ENCODE measurements at regions not wholly inside any gene's neighbourhood (a gene's known extent, or its start where the extent isn't known, plus 50 kb on each side); places are given as distances from the start of the nearest gene placed in this dataset.

- TF ChIP-seq CTCF (IDR thresholded peaks at IDR 0.05): no peak
- TF ChIP-seq POLR2AphosphoS5 (IDR thresholded peaks at IDR 0.05): no peak
- TF ChIP-seq POLR2A (IDR thresholded peaks at IDR 0.05): no peak
Measured at GRCh38 chr2:59779571-59779970, 773.9 kb downstream of the BCL11A start.

Data from transverse colon (tissue), 4 donors.